NCI-H187 (cell line): ENCODE measurements at regions not wholly inside any gene's neighbourhood (a gene's known extent, or its start where the extent isn't known, plus 50 kb on each side); places are given as distances from the start of the nearest gene placed in this dataset.

Experiments
- DNase-seq, 2 experiments: peaks; one replicate each; lab custom pipeline; 2025; lab: John Stamatoyannopoulos, UW

DNA sequence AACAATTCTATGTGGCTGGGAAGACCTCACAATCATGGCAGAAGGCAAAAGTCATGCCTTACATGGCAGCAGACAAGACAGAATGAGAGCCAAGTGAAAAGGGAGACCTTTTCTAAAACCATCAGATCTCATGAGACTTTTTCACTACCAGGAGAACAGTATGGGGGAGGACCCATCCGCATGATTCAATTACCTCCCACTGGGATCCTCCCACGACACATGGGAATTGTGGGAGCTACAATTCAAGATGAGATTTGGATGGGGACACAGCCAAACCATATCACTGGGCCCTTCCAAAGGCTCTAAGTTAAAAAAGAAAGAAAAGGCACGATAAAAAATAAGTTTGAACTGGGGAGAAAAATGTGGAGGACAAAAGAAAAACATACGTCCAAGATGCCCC is 406.9 kb upstream of the CDH4 start:
- no peak for DNase-seq

DNA sequence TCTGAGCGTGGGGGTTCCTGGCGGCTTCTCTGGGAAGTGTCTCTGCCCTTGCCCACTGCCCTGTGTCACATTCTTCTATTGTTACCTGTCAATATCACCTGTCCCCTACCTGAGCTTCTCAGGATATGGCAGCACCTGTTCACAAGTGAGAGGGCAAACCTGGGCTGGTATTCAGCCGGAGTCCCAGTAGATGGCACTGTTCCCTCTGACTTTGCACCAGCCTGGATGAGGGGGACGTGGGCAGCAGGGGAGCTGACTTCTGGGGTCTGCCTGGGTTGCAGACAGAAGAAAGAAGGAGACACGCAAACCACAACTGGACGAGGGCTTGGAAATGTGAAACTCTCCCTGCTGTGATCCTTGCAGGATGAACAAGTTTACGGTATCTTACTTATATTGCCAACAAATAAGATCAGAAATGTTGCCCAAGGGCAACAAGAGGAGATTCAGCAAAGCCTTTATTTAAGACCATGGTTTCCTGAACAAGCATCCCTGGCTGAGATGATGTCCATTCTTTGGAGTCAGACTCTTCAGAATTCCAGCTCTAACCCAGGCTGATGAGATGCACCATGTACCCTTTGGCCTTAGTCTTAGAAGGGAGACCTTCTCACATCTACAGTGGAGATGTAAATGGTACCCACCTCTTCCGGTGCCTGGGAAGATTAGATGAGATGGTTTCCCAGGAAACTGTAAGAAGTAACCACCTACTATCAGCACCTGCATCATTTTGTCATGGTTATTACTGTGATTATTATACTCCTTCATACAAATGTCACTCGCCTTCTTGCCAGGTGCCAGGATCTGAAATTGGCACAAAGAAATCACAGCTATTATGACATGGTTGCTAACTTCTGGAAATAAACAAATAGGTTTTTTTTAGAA is 400.0 kb upstream of the CDH4 start:
- DNase-seq, result peak; percentile 31 to 55

DNA sequence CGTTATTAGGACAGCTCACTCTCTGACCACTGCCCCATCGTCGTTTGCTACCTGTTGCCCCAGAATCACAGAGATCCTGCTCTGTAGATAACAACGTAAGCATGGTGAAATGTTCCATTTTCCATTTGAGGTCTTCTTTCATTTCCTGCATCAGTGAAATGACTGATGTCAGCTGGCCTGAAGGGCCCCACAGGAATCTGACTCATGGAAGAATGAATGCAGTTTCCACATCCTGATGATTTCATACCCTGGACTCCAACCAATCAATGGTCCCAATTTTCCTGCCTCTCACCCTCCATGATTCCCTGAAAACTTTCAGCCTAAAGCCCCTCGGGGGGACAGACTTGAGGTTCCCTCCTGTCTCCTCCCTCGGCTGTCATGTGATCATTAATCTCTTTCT is 394.4 kb upstream of the CDH4 start:
- no peak for DNase-seq

DNA sequence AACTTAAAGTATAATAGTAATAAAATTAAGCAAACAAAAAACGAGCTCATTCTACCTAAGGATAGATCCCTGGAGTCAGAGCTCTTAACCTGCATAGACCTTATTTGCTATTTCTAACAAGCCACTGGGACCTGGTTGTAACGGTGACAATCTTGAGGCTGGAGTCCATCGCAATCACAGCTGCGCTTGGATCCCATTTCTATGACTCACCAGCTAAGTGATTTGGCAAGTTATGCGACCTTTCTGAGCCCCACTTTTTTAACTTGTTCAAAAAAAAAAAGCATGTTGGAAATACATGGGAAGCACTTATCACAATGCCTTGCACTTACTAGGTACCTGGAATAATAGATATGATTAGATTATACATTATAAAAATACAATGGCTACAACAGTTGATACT is 389.5 kb upstream of the CDH4 start:
- DNase-seq, result no peak

DNA sequence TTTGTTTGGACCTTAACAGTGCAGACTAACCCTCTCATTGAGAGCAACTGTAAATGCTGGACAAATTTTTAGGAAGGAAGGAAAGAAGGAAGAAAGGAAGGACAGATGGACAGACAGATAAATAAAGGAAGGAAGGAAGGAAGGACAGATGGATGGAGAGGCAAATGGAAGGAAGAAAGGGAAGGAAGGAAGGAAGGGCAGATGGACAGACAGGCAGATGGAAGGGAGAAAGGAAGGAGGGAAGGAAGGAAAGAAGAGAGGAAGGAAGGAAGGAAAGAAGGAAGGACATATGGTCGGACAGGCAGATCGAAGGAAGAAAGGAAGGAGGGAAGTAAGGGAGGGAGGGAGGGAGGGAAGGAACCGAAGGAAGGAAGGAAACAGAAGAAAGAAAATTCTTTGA is 388.5 kb upstream of the CDH4 start:
- DNase-seq, result no peak

DNA sequence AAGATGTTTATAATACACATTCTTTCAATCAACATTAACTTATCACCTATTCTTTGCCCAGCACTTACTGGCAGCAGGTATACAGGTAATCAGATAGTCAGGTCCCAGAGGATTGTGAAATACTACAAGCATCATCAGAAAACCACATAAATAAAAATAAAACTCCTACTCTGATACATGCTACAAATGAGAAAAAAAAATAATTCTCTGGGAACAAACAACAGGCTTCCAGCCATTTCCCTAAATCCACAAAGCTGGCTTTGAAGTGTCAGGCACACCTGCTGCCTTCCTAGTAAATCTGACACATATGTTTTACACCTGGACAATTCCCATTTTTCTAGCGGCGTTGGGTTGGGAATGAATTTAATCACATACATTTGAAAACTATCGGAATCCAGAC is 384.5 kb upstream of the CDH4 start:
- DNase-seq, result no peak

DNA sequence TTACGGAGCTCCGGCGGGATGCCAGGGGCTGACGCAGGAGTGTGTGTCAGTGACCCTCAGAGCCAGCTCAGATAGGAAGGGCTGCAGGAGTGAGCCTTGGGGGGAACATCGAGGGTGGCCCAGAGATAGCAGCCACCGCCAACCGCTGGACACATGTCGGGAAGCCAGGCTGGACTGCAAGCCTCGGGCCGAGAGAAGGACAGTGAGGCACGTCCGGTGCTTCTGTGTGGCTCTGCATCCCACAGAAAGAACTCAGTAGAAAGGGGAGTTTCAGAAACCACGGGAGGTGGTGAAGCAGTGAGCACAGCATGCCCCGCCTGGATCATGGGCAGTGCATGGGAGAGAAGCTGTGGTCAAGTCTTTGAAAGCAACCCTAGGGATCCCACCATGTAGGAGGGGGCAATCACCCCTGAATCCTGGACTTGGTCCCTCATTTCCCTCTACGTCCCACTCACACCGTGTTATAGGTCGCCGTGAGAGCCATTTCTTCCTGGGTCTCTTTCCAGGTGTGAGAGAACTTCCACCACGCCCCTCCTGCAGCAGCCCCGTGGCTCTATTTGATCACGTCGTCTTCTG is 383.7 kb upstream of the CDH4 start:
- no peak for DNase-seq

DNA sequence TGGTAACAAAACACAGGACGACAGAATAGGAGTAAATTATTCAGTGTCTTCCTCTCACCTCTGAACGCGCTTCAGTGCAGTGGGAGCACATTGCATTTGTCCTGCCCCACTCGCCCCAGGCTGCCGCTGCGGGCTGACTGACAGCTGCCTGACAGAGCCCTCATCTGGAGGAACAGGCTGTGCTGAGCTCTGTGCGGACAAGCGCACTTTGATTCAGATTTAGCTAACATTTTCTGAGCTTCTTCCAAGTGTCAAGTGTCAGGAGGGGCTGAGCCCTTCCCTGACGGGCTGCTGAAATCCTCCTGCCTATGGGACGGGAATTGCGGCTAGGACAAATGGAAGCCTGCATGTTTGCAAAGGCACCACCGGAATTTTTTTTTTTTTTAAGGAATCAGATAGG is 383.0 kb upstream of the CDH4 start:
- no peak for DNase-seq

DNA sequence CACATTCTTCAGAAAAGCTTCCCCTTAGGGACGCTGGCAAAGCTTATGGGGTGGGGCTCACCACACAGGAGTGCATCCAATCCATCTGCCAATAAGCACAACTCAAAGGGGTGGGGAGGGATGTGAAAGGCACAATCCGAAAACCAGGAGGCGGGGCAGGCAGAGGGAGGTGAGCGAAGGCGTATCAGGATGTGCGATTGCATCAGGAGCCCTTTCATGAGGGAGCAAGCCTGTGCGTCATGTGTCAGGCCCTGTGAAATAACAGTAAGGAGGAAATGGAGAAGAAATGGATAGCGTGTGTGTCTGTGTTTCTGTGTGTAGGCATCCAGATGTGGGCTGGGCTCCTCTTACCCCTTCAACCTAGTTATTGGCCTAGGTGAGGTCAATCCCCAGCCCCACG is 382.4 kb upstream of the CDH4 start:
- DNase-seq, result no peak

DNA sequence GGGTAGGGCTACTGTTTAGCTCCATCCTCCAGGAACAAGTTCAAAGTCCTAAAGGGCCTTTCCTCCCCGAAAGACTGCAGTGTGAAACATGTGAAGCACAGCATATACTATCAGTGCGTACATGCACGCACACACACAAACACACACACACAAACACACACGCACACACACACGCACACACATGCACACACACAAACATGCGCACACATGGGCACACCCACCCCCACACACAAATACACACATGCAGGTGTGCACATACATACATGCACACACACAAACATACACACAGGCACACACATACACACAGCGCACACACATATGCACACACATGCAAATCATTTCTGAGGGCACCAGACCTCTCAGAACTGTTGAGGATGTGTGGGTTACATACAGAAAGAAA is 382.0 kb upstream of the CDH4 start:
- no peak for DNase-seq

DNA sequence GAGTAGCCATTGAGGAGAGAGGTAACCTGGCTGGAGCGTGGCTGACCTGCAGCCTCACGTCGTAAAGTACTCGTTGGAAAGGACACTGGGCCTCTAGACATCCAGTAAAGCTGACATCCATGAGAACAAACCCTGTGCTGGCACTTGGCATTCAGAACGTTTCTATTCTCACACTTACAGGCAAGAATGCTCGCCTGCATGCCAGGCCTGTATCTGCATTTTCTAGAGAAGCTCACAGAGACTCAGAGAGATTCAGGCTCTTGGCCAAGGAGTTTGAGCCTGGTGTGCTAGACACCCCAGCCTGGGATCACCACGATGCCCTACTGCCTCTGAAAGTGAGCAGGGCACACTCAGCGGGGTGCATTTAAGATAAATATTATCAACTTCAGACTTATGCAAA is 379.8 kb upstream of the CDH4 start:
- DNase-seq, result no peak

DNA sequence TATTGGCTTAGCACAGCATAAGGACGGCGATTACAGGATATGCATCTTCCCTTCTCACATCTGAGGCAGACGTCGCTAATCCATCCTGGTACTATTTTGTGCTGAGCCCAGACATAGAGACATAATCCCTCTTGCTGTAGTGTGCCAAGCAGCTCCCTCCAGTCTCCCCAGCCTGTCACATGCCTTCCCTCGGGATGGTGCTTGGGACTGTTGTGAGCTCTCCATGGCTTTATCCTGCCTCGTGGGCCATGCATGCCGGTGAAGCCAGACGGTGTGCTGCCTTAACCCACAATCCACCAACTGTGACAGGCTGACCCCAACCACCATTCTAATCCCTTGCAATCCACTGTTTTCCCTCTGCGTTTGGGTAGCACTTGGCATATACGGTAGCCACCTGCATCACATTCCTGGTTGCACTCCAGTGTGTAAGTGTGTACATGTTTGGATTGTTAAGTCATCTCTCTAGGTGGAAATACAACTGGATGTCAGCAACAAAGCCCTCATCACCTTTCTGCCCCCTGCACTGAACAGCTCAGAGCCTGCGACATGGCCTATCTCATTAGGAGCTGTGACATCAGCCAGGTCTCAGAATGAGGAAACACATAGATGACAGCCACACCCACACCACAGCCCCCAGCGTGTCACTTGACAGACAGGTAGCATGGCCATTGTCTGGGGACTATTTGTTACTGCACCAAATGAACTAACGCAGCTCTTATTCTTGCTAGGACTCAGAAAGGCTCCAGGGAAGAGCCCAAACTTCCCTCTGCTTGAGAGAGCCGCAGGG is 374.8 kb upstream of the CDH4 start:
- DNase-seq, result no peak

DNA sequence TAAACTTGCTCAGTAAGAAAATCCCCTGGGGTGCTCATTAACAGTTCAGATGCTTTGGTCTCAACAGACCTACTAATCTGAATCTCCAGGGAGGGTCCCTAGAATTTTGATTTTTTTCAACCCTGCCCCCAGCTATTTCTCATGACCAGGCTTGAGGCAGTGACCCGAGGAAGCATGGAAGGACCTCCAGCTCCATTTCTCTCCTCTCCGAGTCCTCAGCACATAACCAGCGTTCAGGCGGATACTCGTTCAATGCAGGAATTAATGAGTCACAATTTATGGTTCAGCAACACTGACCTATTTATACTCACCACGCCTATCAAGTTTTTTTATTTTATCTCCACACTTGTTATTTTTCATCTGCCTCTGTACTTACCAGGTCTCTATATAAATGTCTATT is 369.2 kb upstream of the CDH4 start:
- no peak for DNase-seq

DNA sequence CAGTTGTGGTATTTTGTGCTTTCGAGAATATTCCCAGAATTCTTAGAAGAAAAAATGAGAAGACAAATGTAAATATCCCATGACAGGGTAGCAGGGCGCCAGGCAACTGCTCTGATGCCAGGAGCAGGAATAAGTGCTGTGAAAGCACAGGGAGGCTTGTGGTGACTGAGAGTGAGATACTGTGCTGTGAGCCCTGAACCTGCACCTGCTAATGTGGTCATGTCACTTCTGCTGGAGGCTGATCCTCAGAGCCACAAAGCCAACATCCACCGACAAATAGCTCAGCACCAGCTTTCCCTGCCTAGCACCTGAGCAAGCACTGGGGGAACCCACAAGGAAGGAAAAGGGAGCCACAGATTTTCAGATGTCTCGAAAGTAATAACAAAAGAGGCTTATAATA is 368.6 kb upstream of the CDH4 start:
- no peak for DNase-seq

DNA sequence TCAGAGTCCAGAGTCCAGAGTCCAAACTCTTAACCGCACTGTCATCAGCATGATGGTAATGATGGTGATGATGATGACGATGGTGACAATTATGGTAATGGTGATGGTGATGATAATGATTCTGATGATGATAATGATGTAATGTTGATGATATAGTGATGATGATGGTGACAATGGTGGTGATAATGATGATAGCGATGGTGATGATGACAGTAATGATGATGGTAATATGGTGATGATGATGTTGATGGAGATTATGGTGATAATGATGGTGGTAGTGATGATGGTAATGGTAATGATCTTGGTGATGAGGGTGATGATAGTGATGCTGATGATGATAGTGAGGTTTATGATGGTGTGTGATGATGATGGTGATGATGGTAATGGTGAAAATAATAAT is 367.8 kb upstream of the CDH4 start:
- no peak for DNase-seq

DNA sequence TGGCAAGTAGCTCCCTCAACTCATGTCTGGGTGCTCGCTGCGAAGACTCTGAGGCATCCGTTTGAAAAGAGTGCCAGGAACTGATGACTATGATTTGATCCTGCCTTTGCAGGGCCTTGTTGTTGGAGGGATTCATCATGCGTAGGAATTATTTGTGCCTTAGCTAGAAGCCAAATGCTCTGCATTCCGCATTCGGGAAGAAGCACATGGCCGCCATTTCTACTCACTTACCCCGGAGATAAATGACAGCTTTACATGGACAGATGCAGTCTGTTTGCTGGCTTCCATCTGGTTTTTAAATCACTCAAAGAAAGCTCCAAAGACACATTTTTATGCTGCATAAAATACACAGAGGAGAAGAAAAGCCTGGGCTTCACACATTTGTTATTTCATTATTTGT is 363.3 kb upstream of the CDH4 start:
- DNase-seq, result no peak

DNA sequence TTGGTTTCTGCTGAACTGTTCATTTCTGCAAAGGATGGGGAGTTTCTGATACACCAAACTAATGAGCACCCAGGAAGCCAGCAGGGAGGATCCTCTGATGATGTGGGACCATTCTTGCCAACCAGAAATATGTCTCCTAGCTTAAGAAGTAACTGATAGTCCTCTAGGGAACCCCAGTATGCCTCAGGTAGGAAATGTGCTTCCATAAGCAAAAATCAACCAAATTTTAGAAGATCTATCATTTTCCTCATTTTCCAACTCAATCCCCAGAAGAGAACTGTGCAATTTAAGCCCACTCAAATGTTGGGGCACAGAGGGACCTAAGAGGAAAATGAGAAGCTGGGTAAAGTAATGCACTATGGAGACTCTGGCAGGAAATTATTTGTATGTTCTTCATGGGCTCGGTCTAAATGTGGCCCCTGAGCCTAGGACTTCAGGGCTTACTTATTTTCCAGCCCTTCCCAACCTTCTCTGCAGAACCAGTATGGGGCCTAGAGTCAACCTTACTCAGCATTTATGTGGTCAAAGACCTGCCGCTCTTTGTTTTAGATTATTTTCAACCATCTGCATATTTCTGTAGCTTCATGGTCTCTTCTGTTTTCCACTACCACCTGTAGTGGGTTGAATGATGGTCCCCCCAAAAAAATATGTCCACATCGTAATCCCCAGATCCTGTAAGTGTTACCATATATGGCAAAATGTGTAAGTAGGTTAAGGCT is 359.8 kb upstream of the CDH4 start:
- DNase-seq, result no peak

DNA sequence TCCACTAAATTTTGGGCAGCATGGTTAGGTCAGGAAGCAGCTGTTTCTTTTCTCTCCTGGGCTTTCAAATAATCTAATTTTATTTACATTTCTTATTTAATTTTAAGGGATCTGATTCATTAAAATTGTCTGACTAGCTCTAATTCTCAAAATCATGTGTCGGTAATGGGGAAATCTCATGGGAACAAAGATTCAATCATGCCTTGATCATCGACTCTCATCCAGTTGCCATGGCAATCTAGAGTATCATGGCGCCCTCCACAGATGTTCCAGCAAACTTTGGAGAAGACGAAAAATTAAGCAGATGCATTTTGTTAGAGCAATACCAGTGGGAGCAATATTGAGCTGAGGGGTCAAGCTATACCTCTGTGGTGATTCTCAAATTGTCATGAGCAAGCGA is 358.0 kb upstream of the CDH4 start:
- no peak for DNase-seq

DNA sequence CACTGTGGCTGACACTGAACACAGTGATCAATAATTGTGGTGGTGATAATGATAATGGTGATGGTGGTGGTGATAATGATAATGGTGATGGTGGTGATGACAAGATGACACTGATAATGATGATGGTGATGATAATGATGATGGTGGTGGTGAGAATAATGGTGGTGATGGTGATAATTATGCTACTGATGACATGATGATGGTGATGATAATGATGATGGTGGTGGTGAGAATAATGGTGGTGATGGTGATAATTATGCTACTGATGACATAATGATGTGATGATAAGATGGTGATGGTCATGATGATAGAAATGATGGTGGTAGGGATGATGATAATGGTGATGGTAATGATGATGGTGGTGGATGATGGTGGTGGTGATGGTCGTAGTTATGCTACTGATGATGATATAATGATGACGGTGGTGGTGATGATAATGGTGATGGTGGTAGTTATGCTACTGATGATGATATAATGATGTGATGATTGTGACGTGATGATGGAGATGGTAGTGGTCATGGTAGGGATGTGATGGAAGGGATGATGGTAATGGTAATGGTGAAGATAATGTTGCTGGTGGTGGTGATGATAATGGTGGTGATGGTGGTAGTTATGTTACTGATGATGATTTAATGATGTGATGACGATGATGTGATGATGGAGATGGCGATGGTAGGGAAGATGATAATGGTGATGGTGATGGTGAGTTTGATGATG is 356.5 kb upstream of the CDH4 start:
- no peak for DNase-seq

DNA sequence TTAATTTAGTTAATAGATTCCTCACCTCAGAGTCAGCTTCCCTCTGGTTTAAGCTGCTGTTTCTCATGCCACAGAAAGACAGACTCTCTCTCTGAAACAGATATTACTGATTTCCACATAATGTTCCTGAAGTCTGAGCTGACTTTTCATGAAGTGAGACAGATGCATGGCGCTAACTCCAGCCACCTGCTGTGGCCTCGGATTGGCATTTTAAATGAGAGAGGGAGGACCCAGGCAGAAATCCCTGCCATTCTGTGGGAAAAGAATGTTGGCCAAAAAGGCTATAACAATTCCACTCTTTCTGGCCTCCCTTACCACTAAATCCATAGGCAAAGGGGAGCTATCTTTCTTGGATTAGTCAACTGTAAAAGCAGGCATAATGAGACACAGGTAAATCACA is 354.1 kb upstream of the CDH4 start:
- DNase-seq, result no peak

DNA sequence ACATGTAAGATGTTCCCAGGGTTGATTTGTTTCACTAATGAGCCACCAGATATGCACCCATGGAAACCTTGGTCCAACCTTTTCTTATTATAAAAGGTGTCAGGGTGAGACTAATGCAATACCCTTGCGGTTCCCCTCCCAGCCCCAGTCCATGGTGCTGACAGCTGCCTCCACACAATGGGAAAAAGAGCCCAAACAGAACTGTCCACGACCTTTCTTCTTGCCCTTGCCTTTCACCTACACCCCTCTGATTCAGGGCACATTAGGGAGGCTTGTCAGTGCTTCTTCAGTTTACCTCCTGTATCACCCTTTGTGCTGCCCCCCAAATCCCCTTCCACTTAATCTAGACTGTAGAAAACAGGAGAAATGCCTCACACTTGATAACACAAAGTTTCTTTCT is 352.7 kb upstream of the CDH4 start:
- no peak for DNase-seq

DNA sequence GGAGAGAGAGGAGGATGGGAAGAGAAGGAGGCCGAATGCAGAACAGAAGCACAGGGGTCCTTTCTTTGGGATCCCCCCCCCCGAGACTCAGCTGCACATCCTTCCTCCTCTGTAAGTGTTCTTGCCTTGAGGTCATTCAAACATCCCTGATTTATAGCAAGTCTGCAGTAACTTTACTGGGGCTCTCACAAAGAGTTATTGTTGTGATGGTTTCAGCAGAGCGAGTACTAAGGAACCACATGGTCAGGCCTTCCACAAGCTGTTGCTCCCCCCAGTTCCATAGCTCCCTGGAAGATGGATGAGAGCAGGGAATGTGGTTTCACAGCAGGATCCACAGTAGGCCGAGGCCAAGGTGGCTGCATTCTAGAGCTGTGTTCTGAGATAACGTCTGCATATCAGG is 351.4 kb upstream of the CDH4 start:
- DNase-seq, result no peak
